HCT116 (cell line): ENCODE measurements at regions not wholly inside any gene's neighbourhood (a gene's known extent, or its start where the extent isn't known, plus 50 kb on each side); places are given as distances from the start of the nearest gene placed in this dataset.

Experiments used
- ATAC-seq: fragments of 200-7000 bp; cut with Tn5 transposase; 2 replicates; pipeline ENCODE4 v1.9.1; 2020; ENCODE audit warnings: mild to moderate bottlenecking, moderate library complexity
- BruUV-seq: library from RNA; stranded (reverse); fragments of 400-500 nt; replicated peaks from 2 replicates; lab custom pipeline; 2021; lab: Mats Ljungman, UMichigan
- CTCF ChIA-PET: fragments of 300-600 bp; sonication (Branson Sonifier 250); formaldehyde crosslinking; loops from one replicate; lab custom pipeline; 2021; ENCODE audit warnings: antibody characterized with exemption; lab: Charles Lee
- POLR2A ChIA-PET: fragments of 300-600, 350-600 bp; sonication (Branson Sonifier 250); formaldehyde crosslinking; loops from one replicate; lab custom pipeline; 2021; ENCODE audit warnings: antibody characterized with exemption; lab: Charles Lee
- RAD21 ChIA-PET, 2 experiments: fragments of 300-600 bp; sonication (Branson Sonifier 250); formaldehyde crosslinking; loops; one replicate each; lab custom pipeline; 2023; ENCODE audit warnings: low total read pairs in 2 of 2; ENCODE audit not compliant: uncharacterized antibody in 2 of 2, unreplicated experiment in 2 of 2, low non-redundant PET in 1 of 2; lab: Charles Lee
- DNase-seq: peaks from one replicate; pipeline ENCODE4 v3.0.0-alpha.2; 2010; ENCODE audit warnings: low read depth, low spot score
- H2AFZ ChIP-seq: fragments of 200-600 bp; shearing (Covaris generic), sonication (generic); 2 replicates; pipeline ENCODE4 v1.6.1; 2017; ENCODE audit warnings: low read depth, mixed run types, mixed read lengths, antibody characterized with exemption, low read length; ENCODE audit not compliant: poor library complexity, severe bottlenecking
- H3K27ac ChIP-seq: 2 replicates; pipeline ENCODE4 v1.5.1; 2012; ENCODE audit warnings: low read depth, low read length
- H3K27me3 ChIP-seq: fragments of 200-600 bp; sonication (generic); 2 replicates; pipeline ENCODE4 v1.6.1; 2016; ENCODE audit warnings: mixed run types, low read length, mixed read lengths; ENCODE audit not compliant: insufficient read depth
- H3K36me3 ChIP-seq, 2 experiments: fragments of 200-500 bp in 1 of 2; fragments of 200-600 bp in 1 of 2; sonication (Bioruptor generic) in 1 of 2; sonication (generic) in 1 of 2; 2 replicates each; pipeline versions ENCODE4 v1.5.1 to v1.6.1; 2014 to 2016; ENCODE audit warnings: low read length in 2 of 2, inconsistent platforms in 1 of 2, mixed read lengths in 1 of 2, mixed run types in 1 of 2; ENCODE audit not compliant: insufficient read depth in 2 of 2, control insufficient read depth in 1 of 2
- H3K4me1 ChIP-seq, 2 experiments: fragments of 200-600 bp in 1 of 2; sonication (generic) in 1 of 2; 2 replicates each; pipeline versions ENCODE4 v1.5.1 to v1.6.1; 2012 to 2017; ENCODE audit warnings: low read length in 2 of 2, inconsistent platforms in 1 of 2, mild to moderate bottlenecking in 1 of 2, mixed read lengths in 1 of 2, mixed run types in 1 of 2, moderate library complexity in 1 of 2; ENCODE audit not compliant: insufficient read depth in 2 of 2, control insufficient read depth in 1 of 2
- H3K4me2 ChIP-seq: fragments of 200-600 bp; sonication (generic); 2 replicates; pipeline ENCODE4 v1.6.1; 2017; ENCODE audit warnings: mixed run types, low read length, mixed read lengths
- H3K4me3 ChIP-seq, 2 experiments: fragments of 200-600 bp in 1 of 2; sonication (generic) in 1 of 2; replicated peaks in 1 of 2; 2 replicates each; pipeline ENCODE4 v1.5.1; 2011 to 2016; ENCODE audit warnings: low read length in 2 of 2, control low read depth in 1 of 2, low read depth in 1 of 2, mild to moderate bottlenecking in 1 of 2, mixed read lengths in 1 of 2, mixed run types in 1 of 2
- H3K79me2 ChIP-seq: fragments of 200-600 bp; sonication (generic); 2 replicates; pipeline ENCODE4 v1.6.1; 2017; ENCODE audit warnings: mild to moderate bottlenecking, mixed run types, low read length, moderate library complexity, mixed read lengths; ENCODE audit not compliant: insufficient read depth
- H3K9ac ChIP-seq: fragments of 200-600 bp; sonication (generic); 2 replicates; pipeline ENCODE4 v1.6.1; 2016; ENCODE audit warnings: low read length, mixed read lengths
- H3K9me2 ChIP-seq: fragments of 200-600 bp; sonication (generic), shearing (Covaris generic); 2 replicates; pipeline ENCODE4 v1.6.1; 2017; ENCODE audit warnings: mixed run types, mild to moderate bottlenecking, moderate library complexity; ENCODE audit not compliant: insufficient read depth
- H3K9me3 ChIP-seq, 2 experiments: fragments of 200-500 bp in 1 of 2; fragments of 200-600 bp in 1 of 2; sonication (Bioruptor generic) in 1 of 2; sonication (generic) in 1 of 2; 2 replicates each; pipeline ENCODE4 v1.6.1; 2014 to 2017; ENCODE audit warnings: low read length in 2 of 2, mixed read lengths in 2 of 2, inconsistent platforms in 1 of 2, low read depth in 1 of 2, mild to moderate bottlenecking in 1 of 2, mixed run types in 1 of 2, moderate library complexity in 1 of 2; ENCODE audit not compliant: control insufficient read depth in 1 of 2, insufficient read depth in 1 of 2
- H4K20me1 ChIP-seq: fragments of 200-600 bp; sonication (generic), shearing (Covaris generic); 2 replicates; pipeline ENCODE4 v1.6.1; 2017; ENCODE audit warnings: mixed run types, mild to moderate bottlenecking, moderate library complexity; ENCODE audit not compliant: insufficient read depth
- CTCF ChIP-seq, 3 experiments: fragments of 200-600 bp in 1 of 3; sonication (generic) in 1 of 3; IDR thresholded peaks in 2 of 3; conservative IDR thresholded peaks in 1 of 3; 2 replicates each; pipeline ENCODE4 v1.5.1; 2012 to 2017; ENCODE audit warnings: low read depth in 2 of 3, low read length in 2 of 3, antibody characterized with exemption in 1 of 3, borderline replicate concordance in 1 of 3, control low read depth in 1 of 3, mild to moderate bottlenecking in 1 of 3, mixed read lengths in 1 of 3, mixed run types in 1 of 3, moderate library complexity in 1 of 3; ENCODE audit not compliant: insufficient read depth in 1 of 3
- EGR1 ChIP-seq: IDR thresholded peaks from 2 replicates; pipeline ENCODE4 v1.6.1; 2012; ENCODE audit warnings: low read depth
- EZH2 ChIP-seq: fragments of 200-600 bp; sonication (generic); IDR thresholded peaks from 2 replicates; pipeline ENCODE4 v1.6.1; 2017; ENCODE audit warnings: antibody characterized with exemption, mixed run types
- FOSL1 ChIP-seq: IDR thresholded peaks from 2 replicates; pipeline ENCODE4 v1.6.1; 2012; ENCODE audit warnings: low read depth
- JUND ChIP-seq: IDR thresholded peaks from 2 replicates; pipeline ENCODE4 v1.6.1; 2012
- MAX ChIP-seq: IDR thresholded peaks from 2 replicates; pipeline ENCODE4 v1.6.1; 2012
- SIN3A ChIP-seq: IDR thresholded peaks from 2 replicates; pipeline ENCODE4 v1.6.1; 2012; ENCODE audit warnings: low read depth
- SRF ChIP-seq: IDR thresholded peaks from 2 replicates; pipeline ENCODE4 v1.6.1; 2012; ENCODE audit warnings: low read depth
- YY1 ChIP-seq: IDR thresholded peaks from 2 replicates; pipeline ENCODE4 v1.6.1; 2011; ENCODE audit warnings: low read length, low read depth, moderate library complexity, mild to moderate bottlenecking; ENCODE audit not compliant: insufficient replicate concordance; ENCODE audit errors: extremely low read depth
- ZBTB33 ChIP-seq: IDR thresholded peaks from 2 replicates; pipeline ENCODE4 v1.6.1; 2011; ENCODE audit warnings: mild to moderate bottlenecking, low read length, moderate library complexity; ENCODE audit not compliant: insufficient replicate concordance; ENCODE audit errors: extremely low read depth
- ZFX ChIP-seq: fragments of 450-650 bp; IDR thresholded peaks from 2 replicates; pipeline ENCODE4 v1.6.1; 2017
- intact Hi-C: fragments of 100-400 bp; cut with micrococcal nuclease; formaldehyde crosslinking; loops from 2 replicates; pipeline ENCODE4 v1.10.0; 2022

GRCh38 chr5:119741691-119742090, 112.3 kb downstream of the FAM170A start:
- no peaks in the 10 kb centered on the region for H3K9me2 ChIP-seq
- no peak for ATAC-seq
- H3K9ac ChIP-seq, result no peak overlapping the region
- DNase-seq, result no peak
- POLR2A ChIA-PET, result no interaction called here
- no peaks in the 10 kb centered on the region for H3K27me3 ChIP-seq
- TF ChIP-seq SIN3A, result no peak
- no peak for TF ChIP-seq EGR1
- no peak for TF ChIP-seq JUND
- no peak for TF ChIP-seq MAX
- no peak for TF ChIP-seq EZH2
- TF ChIP-seq ZFX, result no peak
- no peak for TF ChIP-seq ZBTB33
- no peak for TF ChIP-seq YY1
- TF ChIP-seq FOSL1, result no peak
- TF ChIP-seq SRF, result no peak
- no peak for TF ChIP-seq CTCF (IDR thresholded peaks at IDR 0.05 in 2 of 3, conservative IDR thresholded peaks at IDR 0.05 in 1 of 3; ENCODE audit: borderline replicate concordance in 1 of 3, insufficient read depth in 1 of 3, low read depth in 2 of 3, low read length in 2 of 3)
- no peak overlapping the region for H3K27ac ChIP-seq
- no peaks in the 10 kb centered on the region for H3K9me3 ChIP-seq
- H3K79me2 ChIP-seq, result no peaks in the 10 kb centered on the region
- no peak overlapping the region for H3K4me3 ChIP-seq
- intact Hi-C loops, result loop anchor here (5.0 kb wide), 1 partner anchor 754 kb away; the partner anchor contains the start of gene DTWD2
- RAD21 ChIA-PET, result no interaction called here
- no peaks in the 10 kb centered on the region for H4K20me1 ChIP-seq
- H2AFZ ChIP-seq, result no peak overlapping the region
- BruUV-seq, result no TSS peak
- no peaks in the 10 kb centered on the region for H3K4me1 ChIP-seq
- H3K4me2 ChIP-seq, result no peak overlapping the region
- CTCF ChIA-PET, result no interaction called here
- no peaks in the 10 kb centered on the region for H3K36me3 ChIP-seq
